Fibroblast of peridontal ligament (primary cell): ENCODE measurements at regions not wholly inside any gene's neighbourhood (a gene's known extent, or its start where the extent isn't known, plus 50 kb on each side); places are given as distances from the start of the nearest gene placed in this dataset.
"Not testable (repeated sequence)": the region's sequence is repeated elsewhere in the genome, so short reads cannot be mapped to it uniquely, and the experiment has no call there.

ENCODE experiments used
- DNase-seq: peaks from one replicate; pipeline ENCODE4 v3.0.0-alpha.2; 2010; ENCODE audit errors: extremely low read depth

GRCh38 chr2:49677227-49677626 is 522.9 kb upstream of the FSHR start:
- no peak for DNase-seq

GRCh38 chr2:49664827-49665226 is 510.5 kb upstream of the FSHR start:
- DNase-seq, result no peak

GRCh38 chr2:49661809-49662208 is 507.5 kb upstream of the FSHR start:
- no peak for DNase-seq

GRCh38 chr2:49656853-49657252 is 502.5 kb upstream of the FSHR start:
- no peak for DNase-seq

DNA sequence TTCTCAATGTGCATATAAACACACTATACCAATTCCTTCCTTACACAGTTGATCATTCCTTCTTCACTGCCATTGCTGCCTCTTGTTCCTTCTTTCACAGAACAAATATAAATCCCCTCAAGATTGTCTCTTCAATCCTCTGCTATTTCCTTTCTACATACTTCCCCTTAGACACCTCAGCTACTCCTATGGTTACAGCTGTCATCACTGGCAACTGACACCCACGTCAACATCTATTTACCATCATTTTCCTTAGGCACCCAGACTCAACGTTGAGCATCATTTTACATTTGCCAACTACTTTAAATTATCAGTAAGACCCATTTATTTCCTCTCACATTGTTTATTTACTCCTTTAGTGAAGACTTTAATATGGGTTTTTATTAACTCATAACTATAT is 488.8 kb upstream of the FSHR start:
- DNase-seq, result no peak

DNA sequence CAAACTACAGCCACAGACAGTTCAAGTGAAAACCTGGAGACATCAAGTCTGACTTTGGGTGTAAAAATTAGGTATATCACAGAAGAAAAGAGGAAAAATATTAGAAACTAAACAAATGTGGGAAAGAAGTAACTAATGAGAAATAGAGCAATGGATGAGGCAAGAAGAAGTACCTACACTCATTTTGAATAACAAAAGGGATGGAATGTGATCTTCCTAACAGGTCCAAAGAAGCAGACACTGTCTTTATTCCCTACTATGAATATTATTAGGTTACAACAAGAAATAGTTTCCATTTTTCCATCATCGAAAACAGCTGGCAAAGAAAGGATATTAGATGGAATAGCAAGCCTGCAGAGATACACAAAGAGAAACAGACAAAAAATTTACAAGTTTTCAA is 486.3 kb upstream of the FSHR start:
- DNase-seq, result no peak

GRCh38 chr2:49621016-49621415 is 466.7 kb upstream of the FSHR start:
- DNase-seq, result no peak

DNA sequence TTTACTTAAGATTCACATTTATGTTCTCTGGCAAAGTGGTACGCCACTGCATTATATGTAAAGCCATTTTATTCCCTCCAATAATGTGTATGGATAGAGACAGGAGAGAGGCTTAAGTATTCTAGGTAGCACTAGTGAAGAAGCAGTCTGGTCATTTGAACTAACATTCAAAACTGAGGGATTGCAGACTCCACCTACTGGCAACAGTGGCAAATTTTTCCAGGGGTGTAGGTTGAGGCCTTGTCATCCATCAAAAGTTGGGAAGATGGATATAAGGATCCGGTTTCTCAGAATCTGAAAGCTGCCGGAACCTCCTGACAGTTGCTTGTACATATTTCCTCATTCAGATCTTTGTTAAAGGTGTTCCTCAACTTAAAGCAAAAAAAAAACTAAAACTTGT is 465.5 kb upstream of the FSHR start:
- DNase-seq, result no peak

DNA sequence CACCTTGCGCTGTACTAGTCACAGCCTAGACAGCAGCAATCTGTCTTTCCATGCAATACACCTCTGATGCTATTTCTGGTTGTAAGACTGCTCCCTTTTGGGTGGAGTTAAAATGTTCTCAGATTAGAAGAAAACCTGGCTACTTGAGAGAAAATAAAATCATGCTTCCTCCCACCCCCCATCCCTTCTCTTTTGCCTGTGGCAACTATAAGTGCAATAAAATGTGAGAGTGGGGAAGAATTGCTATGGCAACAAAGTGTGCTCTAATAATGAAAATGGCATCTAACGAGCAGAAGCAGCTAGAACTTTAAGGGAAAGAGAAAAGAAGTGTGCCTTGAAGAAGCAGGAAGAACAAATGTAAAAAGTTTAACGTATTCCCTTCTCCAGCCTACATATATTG is 464.2 kb upstream of the FSHR start:
- DNase-seq, result no peak

DNA sequence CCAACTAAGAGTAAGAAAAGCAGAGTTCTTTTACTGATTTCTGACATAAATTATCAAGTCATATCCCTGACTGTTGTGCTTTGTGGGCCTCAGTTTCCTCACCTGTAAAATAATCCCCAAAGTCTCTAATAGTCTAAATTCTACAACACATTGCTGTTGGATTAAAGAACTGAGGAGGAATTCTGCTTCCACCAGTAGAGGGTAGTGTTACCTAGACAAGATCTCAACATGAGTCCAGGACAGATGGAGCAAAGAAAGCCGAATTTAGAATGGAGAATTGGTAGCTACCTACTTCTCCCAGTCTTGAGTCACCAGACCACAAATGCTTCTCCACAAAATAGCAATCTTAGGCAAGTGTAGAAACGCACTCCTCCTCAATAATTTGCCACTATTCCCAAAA is 462.5 kb upstream of the FSHR start:
- DNase-seq, result no peak

DNA sequence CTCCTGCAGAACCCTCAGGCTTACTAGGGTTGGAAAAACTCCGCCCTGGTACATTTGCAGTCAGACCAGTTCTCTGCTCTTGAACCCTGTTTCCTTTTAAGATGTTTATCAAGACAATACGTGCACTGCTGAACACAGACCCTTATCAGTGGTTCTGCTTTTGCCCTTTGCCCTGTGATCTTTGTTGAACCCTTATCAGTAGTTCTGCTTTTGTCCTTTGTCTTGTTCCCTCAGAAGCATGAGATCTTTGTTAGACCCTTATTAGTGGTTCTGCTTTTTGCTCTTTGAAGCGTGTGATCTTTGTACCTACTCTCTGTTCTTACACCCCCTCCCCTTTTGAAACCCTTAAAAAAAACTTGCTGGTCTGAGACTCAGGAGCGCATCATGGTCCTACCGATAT is 457.5 kb upstream of the FSHR start:
- DNase-seq, result not testable (repeated sequence)

- DNase-seq, result no peak
Observed at GRCh38 chr2:49600524-49600923, 446.2 kb upstream of the FSHR start.

DNA sequence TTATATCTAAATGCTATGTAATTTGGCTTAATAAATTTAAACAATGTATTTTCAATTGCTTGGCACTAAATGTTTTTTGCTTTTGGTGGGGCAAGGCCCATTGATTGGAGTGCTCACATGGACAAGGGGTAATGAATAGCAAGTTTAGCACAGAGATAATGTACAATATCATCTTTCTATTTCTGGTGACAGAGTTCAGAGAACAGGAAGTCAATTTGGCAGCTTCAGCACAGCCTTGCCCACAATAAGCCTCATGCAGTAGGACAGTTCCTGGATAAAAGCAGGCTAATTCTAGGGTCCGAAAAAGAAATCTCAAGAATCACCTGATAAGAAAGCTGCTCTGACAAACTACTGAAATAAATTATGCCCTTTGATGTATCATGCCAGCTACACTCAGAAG is 443.9 kb upstream of the FSHR start:
- DNase-seq, result no peak

GRCh38 chr2:49585921-49586320 is 431.6 kb upstream of the FSHR start:
- DNase-seq, result no peak

DNA sequence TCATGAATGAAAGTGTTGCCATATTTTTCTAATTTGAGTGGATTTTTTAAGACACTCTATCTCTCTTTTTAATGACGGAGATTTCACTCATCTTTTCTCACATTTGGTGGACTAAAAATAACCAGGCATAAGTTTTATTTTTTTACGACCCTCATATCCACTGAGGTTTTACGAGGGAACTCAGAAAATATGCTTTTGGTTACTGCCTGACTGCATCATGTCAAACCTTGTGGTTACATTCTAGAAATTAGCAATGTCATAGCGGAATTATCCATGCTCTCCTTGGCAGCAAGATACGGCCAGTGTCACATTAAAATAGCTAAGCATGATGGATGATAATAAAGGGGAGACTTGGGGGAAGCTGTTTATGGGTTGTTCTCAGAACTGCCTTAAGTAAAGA is 428.6 kb upstream of the FSHR start:
- DNase-seq, result no peak

GRCh38 chr2:49577041-49577440 is 422.7 kb upstream of the FSHR start:
- no peak for DNase-seq

GRCh38 chr2:49569176-49569575 is 414.9 kb upstream of the FSHR start:
- no peak for DNase-seq

DNA sequence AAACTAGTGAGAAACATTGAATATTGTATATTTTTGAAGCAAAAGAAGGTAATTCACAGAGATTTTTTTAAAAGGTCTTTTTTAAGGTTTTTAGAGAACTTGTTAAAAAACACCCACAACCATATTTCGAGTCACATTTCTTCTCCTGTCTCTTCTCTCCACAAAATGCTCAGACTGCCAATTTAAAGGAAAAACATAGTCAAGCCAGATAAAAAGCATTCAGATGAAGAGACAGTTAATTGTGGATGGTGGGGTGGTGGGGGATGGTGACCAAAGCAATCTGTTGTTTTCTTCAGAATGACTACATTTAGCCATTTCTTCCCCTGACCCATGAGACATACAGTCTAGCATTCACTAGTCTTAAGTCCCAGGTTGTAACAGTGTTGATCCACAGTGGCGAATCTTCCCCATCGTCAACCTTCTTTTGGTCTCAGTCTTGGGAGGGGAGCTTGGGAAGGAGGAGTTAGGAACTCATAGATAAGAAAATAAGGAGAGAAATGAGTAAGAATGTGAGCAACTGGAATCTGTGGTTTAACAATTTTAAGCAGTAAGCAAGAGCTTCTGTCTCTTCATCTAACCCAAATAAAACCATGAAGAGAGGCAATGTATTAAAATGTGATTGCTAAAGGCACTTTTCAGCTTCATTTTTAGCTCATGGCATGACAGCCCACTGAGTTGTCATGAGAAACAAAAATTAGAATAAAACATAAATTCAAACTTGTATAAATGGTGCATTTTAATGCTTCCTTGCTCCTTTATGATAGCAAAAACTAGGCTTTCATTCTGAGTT is 413.7 kb upstream of the FSHR start:
- DNase-seq, result no peak

- DNase-seq, result no peak
Observed at GRCh38 chr2:49567021-49567420, 412.7 kb upstream of the FSHR start.

- DNase-seq, result no peak
Observed at GRCh38 chr2:49553658-49554057, 399.3 kb upstream of the FSHR start.

GRCh38 chr2:49532702-49533101 is 378.4 kb upstream of the FSHR start:
- DNase-seq, result no peak

DNA sequence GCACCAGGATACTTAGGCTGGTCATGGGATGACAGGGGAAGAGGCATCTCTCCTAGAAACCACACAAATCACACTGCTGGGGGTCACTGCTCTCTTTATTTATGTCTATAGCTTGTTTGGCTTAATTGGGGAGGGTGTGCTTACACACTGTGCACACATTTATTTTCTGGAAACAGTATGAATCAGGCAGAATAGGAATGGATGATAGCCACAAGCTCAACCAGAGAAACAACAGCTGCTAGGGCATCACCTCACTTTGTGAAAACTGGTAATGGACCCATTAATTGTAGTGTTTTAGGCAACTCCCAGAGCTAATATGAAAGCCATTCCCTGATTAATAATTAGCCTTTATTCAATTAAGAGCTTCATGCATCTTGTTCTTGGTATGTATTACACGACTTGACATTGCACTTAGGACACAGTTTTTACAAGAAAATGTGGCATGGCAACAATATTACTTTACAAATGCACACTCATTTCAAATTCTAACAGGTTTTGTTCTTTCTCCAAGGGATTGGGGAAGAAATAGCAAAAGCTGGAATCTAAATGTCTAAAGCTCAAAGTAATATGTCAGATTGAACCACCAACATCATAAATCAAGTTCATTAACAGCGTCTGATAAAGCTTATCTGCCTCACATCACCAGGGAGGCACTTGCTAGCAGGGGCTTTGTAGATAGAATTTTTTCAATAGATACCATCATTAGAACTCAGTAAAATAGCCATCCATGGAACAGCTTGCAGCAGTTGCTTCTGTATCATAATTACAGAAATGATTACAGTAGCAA is 361.9 kb upstream of the FSHR start:
- no peak for DNase-seq

GRCh38 chr2:49514201-49514600 is 359.9 kb upstream of the FSHR start:
- no peak for DNase-seq
